ENCODE measurements at regions not wholly inside any gene's neighbourhood (a gene's known extent, or its start where the extent isn't known, plus 50 kb on each side); places are given as distances from the start of the nearest gene placed in this dataset.

GRCh38 chr6:11392778-11393507, 144.6 kb upstream of the TMEM170B start (continued):
- TF ChIP-seq, protein P1, sequence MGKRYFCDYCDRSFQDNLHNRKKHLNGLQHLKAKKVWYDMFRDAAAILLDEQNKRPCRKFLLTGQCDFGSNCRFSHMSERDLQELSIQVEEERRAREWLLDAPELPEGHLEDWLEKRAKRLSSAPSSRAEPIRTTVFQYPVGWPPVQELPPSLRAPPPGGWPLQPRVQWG (CRISPR knock-in tag; IDR thresholded peaks at IDR 0.05; ENCODE audit: borderline replicate concordance, low read depth) = no peak
- TF ChIP-seq ZNF251 (CRISPR knock-in tag; IDR thresholded peaks at IDR 0.05) = no peak
- peak; percentile 91; the same call in 1 of the 2 replicates for TF ChIP-seq AKAP8 (CRISPR knock-in tag; IDR thresholded peaks at IDR 0.05)
- TF ChIP-seq, protein P2, sequence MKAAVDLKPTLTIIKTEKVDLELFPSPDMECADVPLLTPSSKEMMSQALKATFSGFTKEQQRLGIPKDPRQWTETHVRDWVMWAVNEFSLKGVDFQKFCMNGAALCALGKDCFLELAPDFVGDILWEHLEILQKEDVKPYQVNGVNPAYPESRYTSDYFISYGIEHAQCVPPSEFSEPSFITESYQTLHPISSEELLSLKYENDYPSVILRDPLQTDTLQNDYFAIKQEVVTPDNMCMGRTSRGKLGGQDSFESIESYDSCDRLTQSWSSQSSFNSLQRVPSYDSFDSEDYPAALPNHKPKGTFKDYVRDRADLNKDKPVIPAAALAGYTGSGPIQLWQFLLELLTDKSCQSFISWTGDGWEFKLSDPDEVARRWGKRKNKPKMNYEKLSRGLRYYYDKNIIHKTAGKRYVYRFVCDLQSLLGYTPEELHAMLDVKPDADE (CRISPR knock-in tag; IDR thresholded peaks at IDR 0.05) = no peak; the same call in 1 of the 2 replicates
- no peak for TF ChIP-seq MTA3 (CRISPR knock-in tag; IDR thresholded peaks at IDR 0.05)
- TF ChIP-seq ZNF24 (IDR thresholded peaks at IDR 0.05) = peak; percentile 21; the same call in 1 of the 2 replicates
- peak; percentile 88; the same call in 1 of the 2 replicates for TF ChIP-seq ZNF605 (CRISPR knock-in tag; IDR thresholded peaks at IDR 0.05)
- TF ChIP-seq ZNF296 (CRISPR knock-in tag; conservative IDR thresholded peaks at IDR 0.05) = no peak
- TF ChIP-seq NFATC3 (CRISPR knock-in tag; IDR thresholded peaks at IDR 0.05) = 0 out of 2 replicates have a peak, but pooled peaks have one; percentile 98
- no peak for TF ChIP-seq HNRNPLL (IDR thresholded peaks at IDR 0.05; ENCODE audit: low read depth, low read length, poor library complexity, severe bottlenecking)
- TF ChIP-seq SP140L (CRISPR knock-in tag; IDR thresholded peaks at IDR 0.05; ENCODE audit: borderline replicate concordance) = no peak
- no peak for TF ChIP-seq ZNF232 (CRISPR knock-in tag; IDR thresholded peaks at IDR 0.05; ENCODE audit: borderline replicate concordance)
- peak; percentile 100 for TF ChIP-seq MED13 (CRISPR knock-in tag; IDR thresholded peaks at IDR 0.05)
- TF ChIP-seq ZSCAN22 (CRISPR knock-in tag; IDR thresholded peaks at IDR 0.05) = 0 out of 2 replicates have a peak, but pooled peaks have one; percentile 78
- TF ChIP-seq TRIM24 (CRISPR knock-in tag; IDR thresholded peaks at IDR 0.05) = peak; percentile 98
- TF ChIP-seq, protein P3, sequence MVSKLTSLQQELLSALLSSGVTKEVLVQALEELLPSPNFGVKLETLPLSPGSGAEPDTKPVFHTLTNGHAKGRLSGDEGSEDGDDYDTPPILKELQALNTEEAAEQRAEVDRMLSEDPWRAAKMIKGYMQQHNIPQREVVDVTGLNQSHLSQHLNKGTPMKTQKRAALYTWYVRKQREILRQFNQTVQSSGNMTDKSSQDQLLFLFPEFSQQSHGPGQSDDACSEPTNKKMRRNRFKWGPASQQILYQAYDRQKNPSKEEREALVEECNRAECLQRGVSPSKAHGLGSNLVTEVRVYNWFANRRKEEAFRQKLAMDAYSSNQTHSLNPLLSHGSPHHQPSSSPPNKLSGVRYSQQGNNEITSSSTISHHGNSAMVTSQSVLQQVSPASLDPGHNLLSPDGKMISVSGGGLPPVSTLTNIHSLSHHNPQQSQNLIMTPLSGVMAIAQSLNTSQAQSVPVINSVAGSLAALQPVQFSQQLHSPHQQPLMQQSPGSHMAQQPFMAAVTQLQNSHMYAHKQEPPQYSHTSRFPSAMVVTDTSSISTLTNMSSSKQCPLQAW (CRISPR knock-in tag; IDR thresholded peaks at IDR 0.05) = peak; percentile 99
- peak; percentile 95 for TF ChIP-seq KLF6 (CRISPR knock-in tag; IDR thresholded peaks at IDR 0.05)
- no peak for TF ChIP-seq RARG (CRISPR knock-in tag; IDR thresholded peaks at IDR 0.05; ENCODE audit: low read depth)
- TF ChIP-seq ZNF766 (CRISPR knock-in tag; IDR thresholded peaks at IDR 0.05; ENCODE audit: borderline replicate concordance) = peak; percentile 93; the same call in 1 of the 2 replicates
- peak; percentile 99 for TF ChIP-seq GATA4 (IDR thresholded peaks at IDR 0.05; ENCODE audit: borderline replicate concordance, low read depth)
- TF ChIP-seq NR2F2 (IDR thresholded peaks at IDR 0.05; ENCODE audit: borderline replicate concordance, low read depth) = peak; percentile 98
- TF ChIP-seq DR1 (CRISPR knock-in tag; IDR thresholded peaks at IDR 0.05) = no peak
- TF ChIP-seq ZNF264 (CRISPR knock-in tag; IDR thresholded peaks at IDR 0.05) = no peak; the same call in none of the 2 replicates
- no peak for TF ChIP-seq U2AF2 (IDR thresholded peaks at IDR 0.05; ENCODE audit: low read depth, low read length)
- TF ChIP-seq ZBTB38 (CRISPR knock-in tag; IDR thresholded peaks at IDR 0.05) = peak; percentile 95
- TF ChIP-seq GATAD1 (CRISPR knock-in tag; IDR thresholded peaks at IDR 0.05) = peak; percentile 75; the same call in 1 of the 2 replicates
- TF ChIP-seq ZNF30 (CRISPR knock-in tag; IDR thresholded peaks at IDR 0.05) = no peak
- peak; percentile 91 for TF ChIP-seq MEIS1 (CRISPR knock-in tag; IDR thresholded peaks at IDR 0.05; ENCODE audit: borderline replicate concordance)
- peak; percentile 98 for TF ChIP-seq DNMT3B (CRISPR knock-in tag; conservative IDR thresholded peaks at IDR 0.05)

All from HepG2 (cell line).